ENCODE measurements at regions not wholly inside any gene's neighbourhood (a gene's known extent, or its start where the extent isn't known, plus 50 kb on each side); places are given as distances from the start of the nearest gene placed in this dataset.

DNA sequence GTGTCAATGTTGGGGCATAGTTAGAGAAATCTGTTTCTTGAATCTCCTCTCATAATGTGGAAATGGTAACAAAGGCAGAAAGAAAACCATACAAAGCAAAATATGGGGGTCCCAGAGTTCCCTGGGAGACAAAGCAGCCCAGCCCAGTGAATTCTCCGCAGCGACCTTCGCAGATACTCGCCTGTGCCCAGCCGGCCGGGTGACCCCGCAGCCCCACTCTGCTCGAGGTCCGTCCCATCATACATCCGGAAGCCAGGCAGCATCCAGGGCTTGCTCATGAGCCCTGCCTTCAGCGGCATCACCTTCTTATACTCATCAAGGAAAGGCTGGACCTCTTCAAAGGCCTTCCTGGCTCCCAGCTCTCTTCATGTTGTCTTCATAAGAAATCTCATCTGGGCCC is 774.8 kb upstream of the ID2 start:
- H3K4me3 ChIP-seq (ENCODE audit: low read length) = no peak overlapping the region
- DNase-seq (ENCODE audit: low read depth) = no peak
- TF ChIP-seq, protein P1, sequence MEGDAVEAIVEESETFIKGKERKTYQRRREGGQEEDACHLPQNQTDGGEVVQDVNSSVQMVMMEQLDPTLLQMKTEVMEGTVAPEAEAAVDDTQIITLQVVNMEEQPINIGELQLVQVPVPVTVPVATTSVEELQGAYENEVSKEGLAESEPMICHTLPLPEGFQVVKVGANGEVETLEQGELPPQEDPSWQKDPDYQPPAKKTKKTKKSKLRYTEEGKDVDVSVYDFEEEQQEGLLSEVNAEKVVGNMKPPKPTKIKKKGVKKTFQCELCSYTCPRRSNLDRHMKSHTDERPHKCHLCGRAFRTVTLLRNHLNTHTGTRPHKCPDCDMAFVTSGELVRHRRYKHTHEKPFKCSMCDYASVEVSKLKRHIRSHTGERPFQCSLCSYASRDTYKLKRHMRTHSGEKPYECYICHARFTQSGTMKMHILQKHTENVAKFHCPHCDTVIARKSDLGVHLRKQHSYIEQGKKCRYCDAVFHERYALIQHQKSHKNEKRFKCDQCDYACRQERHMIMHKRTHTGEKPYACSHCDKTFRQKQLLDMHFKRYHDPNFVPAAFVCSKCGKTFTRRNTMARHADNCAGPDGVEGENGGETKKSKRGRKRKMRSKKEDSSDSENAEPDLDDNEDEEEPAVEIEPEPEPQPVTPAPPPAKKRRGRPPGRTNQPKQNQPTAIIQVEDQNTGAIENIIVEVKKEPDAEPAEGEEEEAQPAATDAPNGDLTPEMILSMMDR (conservative IDR thresholded peaks at IDR 0.05; ENCODE audit: low read depth, low read length) = no peak

DNA sequence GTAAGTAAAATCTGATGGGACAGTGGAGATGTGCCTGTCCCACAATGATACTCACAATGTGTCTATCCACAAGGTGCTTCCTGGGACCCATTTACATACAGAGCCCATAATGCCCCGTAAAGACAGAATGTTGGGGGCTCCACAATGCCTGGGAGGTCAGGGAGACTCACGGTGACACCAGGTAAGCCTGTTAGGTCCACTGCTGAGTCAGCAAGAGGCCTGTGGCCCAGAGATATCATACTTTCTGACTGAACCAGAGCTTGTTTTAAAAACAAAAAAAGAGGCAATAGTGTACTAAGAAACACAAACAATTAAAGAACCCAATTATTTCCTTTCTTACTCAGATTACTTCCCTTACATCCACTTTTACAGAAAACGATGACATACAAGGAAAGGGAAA is 771.1 kb upstream of the ID2 start:
- no peak overlapping the region for H3K4me3 ChIP-seq (ENCODE audit: low read length)
- TF ChIP-seq, protein P1 (conservative IDR thresholded peaks at IDR 0.05; ENCODE audit: low read depth, low read length) = no peak
- no peak for DNase-seq (ENCODE audit: low read depth)

DNA sequence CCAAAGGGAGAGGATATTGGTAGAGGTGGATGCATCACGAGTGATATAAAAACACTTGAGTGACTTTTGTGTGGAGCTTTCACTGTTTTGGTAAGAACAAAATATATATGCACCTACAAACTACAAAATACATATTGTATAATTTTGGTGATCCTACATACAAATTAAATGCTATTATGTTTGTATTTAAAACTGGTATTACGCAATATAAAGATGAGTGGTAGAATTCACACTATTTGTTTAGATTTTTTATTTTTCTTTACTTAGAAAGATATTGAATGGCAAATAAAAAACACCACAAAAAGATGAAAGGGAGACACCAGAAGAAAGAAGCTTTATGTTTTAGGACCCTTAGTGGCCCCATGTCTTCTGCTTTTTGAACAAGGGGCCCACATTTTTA is 770.7 kb upstream of the ID2 start:
- no peak overlapping the region for H3K4me3 ChIP-seq (ENCODE audit: low read length)
- TF ChIP-seq, protein P1 (conservative IDR thresholded peaks at IDR 0.05; ENCODE audit: low read depth, low read length) = no peak
- no peak for DNase-seq (ENCODE audit: low read depth)

DNA sequence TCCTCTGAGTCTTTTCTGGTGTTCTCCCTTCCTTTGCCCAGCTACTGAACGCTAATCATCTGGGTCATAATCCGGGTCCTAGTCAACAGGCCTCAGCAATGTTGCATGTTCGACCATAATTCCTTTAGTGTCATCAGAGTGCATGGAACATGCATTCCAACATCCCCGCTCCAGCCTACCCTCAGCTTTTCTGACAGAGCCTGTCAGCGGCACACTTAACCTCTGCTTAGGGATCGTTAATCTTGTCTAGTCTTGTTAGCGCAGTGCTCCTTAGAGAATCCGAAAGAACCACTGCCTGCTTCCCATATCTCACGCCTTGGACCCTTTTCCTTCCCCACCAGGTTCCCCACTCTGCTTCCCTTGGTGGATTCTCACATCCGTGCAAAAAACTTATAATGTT is 767.9 kb upstream of the ID2 start:
- DNase-seq (ENCODE audit: low read depth) = no peak
- no peak overlapping the region for H3K4me3 ChIP-seq (ENCODE audit: low read length)
- TF ChIP-seq, protein P1 (conservative IDR thresholded peaks at IDR 0.05; ENCODE audit: low read depth, low read length) = no peak

DNA sequence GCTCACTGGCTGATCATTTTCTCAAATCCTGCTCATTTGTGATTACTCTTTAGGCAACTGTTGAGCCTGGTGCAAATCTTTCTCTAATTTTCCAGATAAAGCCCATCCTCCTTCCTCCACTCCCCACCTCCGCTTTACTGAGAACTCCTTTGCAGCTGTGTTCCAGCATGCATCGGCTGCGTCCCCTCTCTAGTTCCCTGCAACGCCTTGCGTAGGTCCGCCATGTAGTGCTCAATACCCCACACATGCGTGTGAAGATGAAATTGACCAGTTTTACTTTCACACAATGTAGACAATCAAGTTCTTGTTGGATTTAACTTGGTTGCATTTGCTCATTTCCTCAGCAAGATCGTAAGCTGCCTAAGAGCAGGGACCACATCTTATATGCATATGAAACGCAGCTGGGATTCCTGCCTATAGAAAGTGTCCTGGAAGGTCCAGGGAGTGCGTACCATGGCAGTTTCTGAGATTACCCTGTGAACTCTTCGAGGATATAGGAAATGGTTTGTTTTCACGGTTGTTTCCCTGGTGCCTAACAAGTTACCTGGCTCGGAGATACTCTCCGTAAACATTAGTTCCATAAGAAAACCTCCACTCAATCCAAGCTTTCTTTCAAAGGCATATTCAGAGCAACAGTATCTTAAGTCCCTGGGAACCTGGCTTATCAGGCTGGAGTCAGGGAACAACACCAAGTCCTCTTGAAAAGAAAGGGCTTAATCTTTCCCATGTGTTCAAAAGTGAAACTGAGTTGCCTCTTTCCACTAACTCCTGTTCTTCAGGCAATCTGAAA is 766.4 kb upstream of the ID2 start:
- TF ChIP-seq, protein P1 (conservative IDR thresholded peaks at IDR 0.05; ENCODE audit: low read depth, low read length) = no peak
- no peak for DNase-seq (ENCODE audit: low read depth)
- no peak overlapping the region for H3K4me3 ChIP-seq (ENCODE audit: low read length)

DNA sequence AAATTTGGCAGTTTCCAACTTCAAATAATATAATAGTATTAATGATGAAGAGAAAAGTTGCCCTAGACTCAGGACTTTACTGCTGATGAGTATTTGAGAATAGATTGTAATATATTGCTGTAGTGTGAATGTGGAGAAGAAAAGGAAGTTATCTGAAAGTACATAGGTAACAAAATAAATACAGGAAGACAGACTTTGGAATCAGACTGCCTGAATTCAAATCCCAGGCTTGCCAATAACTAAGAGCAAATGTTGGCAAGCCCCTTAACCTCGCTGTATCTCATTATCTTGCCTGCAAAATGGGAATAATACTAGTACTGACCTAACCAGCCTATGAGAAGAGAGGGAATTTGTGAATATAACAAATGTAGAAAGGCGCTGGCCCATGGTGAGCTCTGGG is 765.2 kb upstream of the ID2 start:
- no peak overlapping the region for H3K4me3 ChIP-seq (ENCODE audit: low read length)
- DNase-seq (ENCODE audit: low read depth) = no peak
- TF ChIP-seq, protein P1 (conservative IDR thresholded peaks at IDR 0.05; ENCODE audit: low read depth, low read length) = no peak

DNA sequence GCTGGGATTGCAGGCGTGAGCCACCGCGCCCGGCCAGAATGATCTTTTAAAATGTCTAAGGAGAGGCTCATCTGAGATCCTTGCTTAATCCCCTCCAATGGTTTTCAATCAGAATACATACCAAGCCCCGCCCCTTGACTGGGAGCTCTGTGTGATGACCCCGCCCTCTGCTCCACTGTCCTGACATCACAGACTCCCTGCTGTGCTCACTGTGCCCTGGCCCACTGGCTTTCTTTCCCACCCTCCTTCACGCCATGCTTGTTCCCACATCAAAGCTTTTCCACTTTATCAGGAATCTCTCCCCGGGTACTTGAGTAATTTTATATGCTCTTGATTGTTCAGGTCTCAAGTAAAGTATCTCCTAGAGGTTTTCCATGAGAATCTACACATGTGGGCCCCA is 762.3 kb upstream of the ID2 start:
- DNase-seq (ENCODE audit: low read depth) = no peak
- no peak overlapping the region for H3K4me3 ChIP-seq (ENCODE audit: low read length)
- TF ChIP-seq, protein P1 (conservative IDR thresholded peaks at IDR 0.05; ENCODE audit: low read depth, low read length) = no peak

All from retinal pigment epithelial cell (primary cell).